ENCODE measurements at regions not wholly inside any gene's neighbourhood (a gene's known extent, or its start where the extent isn't known, plus 50 kb on each side); places are given as distances from the start of the nearest gene placed in this dataset.
"Not testable (repeated sequence)": the region's sequence is repeated elsewhere in the genome, so short reads cannot be mapped to it uniquely, and the experiment has no call there.

DNA sequence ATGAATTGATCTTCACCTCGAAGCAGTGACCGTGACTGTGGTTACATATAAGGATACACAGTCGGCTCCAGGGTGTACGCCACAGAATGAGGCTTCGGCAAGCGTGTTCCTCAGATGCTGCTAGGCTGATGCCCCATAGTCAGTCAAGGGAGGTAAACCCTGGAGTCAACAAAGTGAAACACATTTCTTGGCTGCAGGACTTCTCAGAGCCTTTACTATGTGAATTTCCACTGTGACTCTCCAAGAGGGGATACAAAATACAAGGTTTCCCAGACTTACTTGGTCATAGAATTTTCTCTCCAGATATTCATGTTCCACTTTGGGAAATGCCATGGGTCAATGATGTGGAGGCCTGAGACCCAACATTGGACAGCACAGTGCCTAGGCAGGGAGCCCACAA is 260.6 kb downstream of the BCL11B start:
- no peak for DNase-seq

DNA sequence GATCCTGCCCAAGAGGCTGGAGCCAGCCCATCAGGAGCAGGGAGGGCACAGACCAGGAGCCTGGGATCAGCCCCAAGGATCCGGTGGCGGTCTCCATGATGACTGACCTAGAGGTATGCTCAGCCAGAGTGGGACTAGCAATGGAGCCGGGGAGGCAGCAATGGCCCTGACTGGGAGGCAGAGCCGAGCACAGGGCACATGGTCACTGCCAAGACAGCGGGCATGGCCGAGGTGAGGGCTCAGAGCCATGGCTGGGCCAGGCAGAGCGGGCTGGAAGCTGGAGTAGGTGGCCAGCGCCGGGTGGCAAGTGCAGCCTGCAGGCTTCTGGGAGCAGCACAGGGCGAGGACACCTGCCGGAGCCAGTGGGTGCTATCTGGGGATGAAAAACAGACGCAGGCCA is 259.3 kb downstream of the BCL11B start:
- no peak for DNase-seq

DNA sequence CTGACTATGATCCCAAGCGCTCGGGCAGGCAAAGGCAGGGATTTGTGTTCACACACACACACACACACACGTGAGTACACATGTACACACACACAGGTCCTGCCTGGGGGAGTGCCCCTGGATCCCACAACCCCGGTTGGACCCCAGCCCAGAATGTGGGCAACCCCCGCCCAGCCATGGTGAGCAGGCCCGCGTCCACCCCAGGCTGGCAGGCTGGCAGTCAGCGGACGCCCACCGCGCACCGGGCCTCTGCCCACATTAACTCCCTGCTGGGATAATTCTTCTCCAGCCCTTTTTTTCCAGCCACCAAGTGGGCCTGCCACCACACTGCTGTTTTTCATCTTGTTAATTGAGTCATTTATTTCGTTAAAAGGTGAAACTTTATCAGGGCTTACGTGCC is 256.2 kb downstream of the BCL11B start:
- DNase-seq: no peak

DNA sequence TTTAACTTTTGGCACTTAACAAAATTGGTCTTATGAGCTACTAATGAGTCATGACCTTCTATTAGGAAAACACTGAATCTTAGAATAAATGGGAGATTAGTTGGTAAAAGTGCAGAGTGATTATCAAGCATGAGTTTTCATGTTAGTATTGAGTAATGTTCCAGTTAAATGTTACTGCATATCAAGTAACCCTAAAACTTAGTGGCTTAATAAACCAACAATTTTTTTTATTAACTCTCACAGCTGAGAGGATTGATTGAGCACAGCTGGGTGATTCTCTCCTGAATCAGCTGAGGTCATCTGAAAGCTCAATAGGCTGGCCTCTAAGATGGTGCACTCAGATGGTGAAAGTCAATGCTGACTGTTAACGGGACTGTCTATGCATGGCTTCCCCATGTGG is 248.6 kb downstream of the BCL11B start:
- DNase-seq: no peak

DNA sequence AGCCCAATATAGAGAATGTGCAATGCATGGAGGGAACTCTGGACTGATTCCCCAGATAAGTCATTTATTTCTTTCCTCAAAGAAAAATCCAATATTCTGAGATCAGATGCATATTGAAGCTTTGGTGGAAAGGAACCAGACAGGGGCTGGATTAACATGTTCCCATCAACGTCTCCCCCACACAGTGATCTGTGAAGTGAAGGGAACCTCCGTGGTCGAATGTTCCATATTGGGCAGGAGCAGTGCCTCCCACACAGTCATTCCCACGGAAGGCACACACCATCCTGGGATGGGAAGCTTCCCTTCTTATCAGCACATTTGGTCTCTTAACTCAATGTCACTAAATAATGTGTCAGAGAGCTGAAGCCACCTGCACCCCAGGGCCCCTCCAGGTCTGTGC is 247.1 kb downstream of the BCL11B start:
- no peak for DNase-seq

DNA sequence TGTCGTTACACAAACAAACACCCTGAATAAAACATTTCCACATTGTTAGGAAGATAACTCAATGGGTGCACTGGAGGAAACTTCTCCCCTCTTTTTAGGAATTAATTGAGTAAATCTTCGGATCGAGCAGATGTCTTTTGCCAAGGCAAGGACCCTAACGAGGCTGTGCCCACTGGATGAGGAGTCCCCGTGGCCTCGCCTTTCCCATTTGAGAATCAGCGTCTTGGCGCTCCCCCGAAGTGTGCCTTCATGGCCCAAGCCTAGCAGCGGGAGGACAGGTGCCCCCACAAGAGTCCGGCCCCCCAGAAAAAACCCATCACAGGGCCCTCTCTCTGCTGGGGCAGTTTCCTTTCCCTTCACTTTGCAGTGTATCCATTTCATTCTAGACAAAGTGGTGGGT is 246.6 kb downstream of the BCL11B start:
- DNase-seq: no peak

DNA sequence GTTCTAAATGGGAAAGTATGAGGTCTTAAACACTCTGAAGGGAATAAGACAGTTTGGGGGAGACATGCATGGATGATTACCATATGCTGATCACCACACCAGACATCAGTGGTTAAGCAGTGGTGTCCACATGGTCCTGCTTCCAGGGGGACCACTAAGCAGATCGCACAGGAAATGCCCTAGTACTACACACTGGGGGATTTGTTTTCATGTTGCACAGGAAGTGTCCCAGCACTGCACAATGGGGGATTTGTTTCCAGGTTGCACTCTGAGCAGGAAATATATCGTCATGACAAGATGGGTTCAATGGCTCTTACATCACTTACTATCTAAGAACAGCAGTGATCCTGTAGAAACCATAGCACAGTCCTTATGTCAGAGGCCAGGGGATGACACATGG is 245.5 kb downstream of the BCL11B start:
- DNase-seq: peak; percentile 17

DNA sequence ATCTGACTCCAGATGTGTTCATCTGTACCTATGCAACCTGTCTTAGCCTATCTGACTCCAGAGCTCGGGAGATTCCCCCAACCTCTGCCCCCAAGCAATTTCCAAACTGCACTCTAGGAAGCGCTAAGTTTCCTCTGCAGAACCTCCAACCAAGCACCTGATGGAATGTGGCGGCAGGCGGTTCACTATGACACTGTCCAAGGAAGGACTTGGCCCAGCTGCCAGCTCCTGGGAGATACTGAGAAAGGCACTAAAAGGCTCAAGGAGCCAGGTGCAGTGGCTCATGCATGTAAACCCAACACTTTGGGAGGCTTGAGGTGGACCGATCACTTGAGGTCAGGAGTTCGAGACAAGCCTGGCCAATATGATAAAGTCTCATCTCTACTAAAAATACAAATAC is 244.0 kb downstream of the BCL11B start:
- no peak for DNase-seq

DNA sequence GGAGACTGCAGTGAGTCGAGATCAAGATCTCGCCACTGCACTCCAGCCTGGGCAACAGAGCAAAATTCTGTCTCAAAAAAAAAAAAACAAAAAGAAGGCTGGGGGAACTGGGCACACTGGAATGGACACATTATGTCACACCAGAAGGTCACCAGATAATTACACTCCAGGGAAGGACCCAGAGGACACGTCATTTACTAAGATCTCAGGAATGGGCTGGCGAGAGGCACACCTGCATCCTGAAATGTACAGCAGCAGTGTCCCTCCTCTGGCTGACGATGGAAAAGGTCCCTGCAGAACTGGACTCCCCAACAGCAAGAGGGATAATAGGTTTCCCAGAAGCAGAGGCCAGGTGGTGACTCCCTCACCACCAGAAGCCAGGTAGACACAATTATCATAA is 243.5 kb downstream of the BCL11B start:
- DNase-seq: no peak

DNA sequence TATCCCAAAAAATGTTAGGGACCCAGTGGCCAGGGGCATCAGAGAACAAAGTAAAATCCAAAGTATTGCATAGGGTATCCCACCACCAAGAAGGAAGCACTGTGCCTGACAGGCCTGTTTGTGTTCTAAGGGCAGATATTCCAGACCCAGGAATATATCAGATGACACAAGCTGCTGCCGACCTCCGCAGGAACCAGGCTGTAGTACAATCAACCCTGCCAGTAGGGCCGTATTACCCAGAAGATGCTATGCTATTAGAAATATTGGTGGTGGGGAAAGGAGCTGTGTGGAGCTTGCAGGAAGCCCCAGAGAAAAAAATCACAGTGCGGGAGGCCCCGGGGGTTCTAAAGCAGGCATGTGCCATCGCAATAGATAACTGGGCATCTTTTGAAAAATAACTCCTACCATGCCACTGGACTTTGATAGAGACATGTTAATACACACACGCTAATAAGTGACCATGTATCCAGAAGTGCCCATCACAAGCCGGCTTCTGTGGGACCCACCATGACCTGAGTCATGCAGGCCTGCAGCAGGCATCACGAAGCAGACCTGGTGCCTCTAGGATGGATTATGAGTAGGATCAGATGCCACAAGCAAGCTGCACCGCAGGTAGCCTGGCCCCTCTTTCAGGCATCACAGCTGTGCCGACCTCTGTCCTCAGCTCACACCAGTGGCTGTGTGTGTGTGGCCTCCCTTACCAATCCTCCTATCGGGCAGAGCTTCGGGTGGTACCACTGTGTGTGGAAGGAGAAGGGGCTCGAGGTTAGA is 242.7 kb downstream of the BCL11B start:
- DNase-seq: no peak

DNA sequence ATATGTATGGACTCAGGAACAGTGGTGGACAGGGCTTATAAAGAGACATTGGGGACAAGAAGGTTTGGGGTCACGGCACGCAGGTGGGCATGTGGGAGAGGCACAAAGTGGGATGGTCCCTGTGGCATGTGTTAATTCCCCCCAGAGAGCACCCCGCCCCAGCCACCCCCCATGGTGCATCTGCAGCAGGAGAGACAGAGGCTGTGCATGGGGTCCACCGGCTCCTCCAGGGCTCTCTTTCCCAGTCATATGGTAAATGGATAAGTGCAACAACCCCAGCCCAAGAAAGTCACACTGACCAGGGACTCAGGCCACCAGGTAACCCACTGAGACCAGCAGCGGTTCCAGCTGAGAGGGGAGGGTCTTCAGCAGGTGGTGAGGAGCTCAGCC is 242.1 kb downstream of the BCL11B start:
- no peak for DNase-seq

DNA sequence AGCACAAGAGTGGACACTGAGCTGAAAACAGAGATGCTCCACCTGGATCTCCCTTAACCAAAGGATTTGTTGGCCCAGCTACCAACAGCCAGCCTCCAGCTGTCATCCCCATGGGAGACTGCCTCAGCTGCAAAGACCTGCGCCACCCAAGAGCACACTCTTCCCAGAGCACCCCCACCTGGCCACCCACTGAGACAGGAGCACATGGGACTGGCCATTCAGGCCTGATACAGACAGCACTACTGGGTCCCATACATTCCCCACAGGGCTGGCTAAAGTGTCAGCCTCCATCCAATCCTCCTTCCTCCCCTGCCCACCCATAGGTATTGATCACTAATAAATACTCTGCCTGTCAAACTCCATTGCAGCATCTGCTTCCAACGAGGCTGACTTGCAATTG is 241.5 kb downstream of the BCL11B start:
- DNase-seq: no peak

DNA sequence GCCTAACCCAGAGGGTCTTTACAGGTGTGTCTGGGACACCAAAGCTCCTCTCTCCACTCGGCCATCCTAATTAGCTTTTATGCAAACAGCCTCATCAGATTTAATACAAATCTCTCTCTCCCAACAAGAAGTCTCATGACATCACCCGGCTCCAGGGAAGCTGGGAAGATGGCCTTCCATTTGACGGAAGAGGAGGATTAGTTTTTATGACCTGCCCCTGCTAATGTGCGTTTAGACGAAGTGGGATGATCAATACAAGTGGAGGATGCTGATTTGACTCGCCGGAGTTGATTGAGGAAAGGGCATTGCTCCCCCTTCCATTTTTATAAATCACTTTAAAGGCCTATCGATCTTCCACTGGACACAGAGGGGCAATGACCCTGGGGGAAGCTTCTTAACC is 239.2 kb downstream of the BCL11B start:
- DNase-seq: no peak

DNA sequence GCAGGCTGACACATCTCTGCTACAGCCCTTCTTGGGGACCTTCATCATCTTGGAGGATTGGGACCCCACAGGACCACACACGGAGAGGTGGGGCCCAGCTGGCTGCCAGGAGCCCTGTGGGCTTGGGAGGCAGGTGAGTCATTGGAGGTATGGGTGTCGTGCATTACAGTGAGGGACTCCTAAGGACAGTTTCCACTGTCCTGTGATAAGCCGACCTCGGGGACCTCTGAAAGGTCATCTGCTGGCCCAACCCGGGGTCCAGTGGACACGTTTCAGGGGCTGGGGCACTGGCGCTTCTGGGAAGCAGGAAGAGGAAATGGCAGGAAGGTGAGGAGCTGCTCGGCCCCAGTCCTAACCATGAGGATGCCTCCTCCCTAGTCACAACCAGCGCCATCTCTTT is 238.0 kb downstream of the BCL11B start:
- DNase-seq: no peak

DNA sequence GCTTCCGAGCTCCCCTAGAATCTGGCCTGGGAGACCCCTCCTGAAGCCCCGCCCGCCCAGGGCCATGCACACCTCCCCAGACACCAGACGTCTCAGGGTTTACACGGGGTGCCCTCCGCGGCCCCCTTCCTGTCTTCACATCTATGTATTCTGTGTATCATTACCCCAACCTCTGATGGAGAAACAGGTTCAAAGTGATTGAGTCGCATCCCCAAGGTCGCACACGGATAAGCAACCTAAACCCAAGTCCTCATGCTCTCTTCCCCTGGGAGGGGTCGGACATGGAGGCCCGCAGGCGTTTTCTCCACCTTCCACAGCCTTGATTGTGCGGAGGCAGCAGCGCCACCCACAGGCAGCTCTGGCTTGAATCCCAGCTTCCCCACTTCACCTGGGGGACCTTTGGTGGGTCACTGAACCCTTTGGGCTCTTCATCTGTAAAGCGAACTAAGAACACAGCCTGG is 237.3 kb downstream of the BCL11B start:
- DNase-seq: no peak

DNA sequence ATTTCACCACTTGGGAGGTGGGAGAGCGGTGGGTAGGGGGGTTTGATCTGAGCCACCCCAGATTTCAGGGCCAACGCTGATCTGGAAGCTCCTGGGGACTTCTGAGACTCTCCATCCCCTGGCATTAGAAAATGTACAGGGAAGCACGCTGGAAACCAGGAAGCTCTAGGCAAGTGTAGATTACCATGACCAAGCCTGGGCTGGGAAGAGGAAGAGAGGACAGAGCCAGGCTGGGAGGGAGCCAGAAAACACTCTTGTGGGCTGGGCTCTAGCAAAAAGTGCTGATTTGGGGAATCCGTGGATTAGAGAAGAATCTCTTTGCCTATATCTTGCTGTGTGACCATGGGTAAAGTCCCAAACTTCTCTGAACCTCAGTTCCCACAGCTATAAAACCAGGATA is 236.7 kb downstream of the BCL11B start:
- DNase-seq: no peak

DNA sequence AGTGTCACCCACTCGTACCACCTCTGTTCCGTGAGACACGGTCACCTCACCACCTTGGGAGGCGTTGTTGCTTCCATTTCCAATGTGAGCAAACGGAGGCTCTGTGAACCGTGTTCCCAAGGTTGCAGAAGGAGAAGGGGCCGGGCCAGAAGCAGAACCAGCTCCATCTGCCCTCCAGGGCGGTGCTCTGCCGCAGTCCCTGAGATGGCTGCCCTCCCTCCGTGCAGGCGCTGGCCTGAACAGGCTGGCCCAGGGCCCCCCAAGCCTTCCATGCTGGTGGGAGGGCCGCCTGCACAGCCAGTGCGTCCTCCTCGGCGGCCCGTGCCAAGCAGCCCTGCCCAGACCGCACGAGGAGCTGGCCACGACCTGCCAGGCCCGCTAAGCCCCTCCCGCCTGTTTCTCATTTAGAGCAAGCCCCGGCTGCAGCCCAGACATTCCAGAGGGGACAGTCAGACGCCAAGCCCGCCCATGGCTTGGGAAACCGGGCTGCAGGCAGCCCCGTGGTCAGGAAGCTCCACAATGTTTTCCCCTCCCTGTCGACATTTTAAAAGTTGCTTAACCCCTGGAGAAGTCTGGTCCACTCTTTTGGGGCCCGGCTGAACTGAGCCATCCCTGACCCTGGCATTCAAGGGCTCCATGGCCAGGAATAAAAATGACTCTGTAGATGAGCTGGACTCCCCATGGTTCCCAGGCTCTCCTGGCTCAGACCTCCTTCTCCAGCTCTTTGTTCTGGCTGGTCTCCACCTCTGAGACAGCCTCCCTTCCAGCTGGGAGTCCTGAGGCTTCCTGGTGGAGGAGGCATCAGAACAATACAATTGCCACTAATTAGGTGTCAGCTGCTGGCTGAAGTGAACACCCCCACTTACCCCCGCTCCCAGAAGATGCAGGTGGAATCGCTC is 236.0 kb downstream of the BCL11B start:
- no peak for DNase-seq

DNA sequence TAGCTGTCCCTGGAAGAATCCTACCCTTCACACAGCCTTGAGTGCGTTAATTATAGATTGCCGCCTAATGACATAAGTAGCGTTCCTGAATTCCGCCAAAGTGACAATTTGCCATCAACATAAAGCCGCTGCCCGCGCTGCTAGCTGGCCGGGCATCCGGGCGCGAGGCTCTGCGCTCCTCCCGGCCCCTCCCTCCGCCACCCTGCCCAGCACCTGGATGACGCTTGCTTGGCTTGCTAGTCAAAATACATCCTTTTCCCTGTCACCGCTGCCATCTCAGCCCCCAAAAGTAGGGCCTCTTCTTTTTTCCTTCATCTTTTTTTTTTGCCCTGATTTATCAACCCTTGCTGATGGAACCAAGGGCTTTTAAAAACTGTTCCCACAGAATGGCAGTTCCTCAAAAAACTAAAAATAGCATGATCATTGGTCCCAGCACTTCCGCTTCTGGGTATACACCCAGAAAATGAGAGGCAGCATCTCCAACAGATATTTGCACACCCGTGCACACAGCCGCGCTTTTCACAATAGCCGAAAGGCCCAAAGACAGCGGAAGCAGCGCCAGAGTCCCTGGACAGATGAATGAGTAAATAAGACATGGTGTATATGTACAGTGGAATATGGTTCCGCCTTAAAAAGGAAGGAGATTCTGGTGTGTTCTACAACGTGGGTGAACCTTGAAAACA is 235.2 kb downstream of the BCL11B start:
- DNase-seq: no peak

DNA sequence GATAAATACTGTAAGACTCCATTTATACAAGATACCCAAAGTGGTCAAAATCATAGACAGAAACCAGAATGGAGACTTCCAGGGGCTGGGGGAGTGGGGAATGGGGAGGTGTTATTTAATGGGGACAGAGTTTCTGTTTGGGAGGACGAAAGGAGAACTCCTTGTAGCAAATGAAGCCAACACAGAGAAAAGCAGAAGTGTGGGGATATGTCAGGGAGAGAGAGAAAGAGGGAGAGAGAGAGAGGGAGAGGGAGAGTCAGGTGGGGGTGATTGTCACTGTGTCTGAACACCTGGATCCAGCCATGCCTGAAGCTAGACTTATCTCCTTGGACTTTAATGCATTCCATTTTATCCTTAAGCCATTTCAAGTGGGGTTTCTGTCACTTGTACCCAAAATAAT is 234.7 kb downstream of the BCL11B start:
- not testable (repeated sequence) for DNase-seq

DNA sequence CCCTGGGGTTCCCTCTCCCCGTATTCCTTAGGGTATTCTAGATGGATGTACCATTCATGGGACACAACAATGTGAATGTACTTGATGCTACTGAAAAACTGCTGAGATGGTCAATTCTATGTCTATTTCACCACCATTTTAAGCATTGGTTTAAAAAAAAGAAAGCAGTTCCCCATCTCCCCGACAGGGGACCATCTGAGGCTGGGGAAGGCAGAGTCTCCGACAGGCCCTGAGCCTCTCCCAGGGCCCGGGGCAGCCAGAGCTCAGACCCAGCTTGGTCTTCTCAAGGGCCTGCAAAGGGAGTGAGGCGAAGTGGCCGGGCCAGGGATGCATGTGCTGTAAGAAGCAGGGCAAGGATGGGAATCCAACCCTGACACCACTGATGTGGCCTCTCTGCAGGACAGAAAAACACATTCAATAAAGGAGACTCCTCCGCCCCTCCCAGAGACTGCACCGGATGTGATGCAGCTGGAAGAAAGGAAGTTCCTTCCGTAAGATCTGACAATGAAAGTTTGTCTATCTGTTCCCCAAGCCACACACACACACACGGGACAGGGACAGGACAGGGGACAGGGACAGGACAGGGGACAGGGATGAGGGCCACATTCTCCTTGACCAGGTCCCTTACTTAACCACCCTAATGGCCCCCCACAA is 234.1 kb downstream of the BCL11B start:
- DNase-seq: no peak

DNA sequence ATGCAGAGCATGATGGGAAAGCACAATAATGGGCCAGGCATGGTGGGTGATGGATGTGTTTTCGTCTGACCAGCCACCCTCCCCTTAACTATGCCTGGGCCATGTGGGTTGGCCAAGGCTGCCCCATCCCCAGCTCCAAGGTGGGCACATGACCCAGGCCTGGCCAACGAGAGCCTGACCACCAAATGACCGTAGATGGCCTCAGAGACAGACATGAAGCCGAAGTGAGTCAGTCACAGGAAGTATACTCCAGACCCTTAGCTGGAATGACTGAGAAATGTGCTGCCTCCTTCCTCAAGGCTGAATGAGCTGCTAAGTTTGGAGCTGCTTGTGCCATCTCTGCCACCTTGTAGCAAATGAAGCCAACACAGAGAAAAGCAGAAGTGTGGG is 233.6 kb downstream of the BCL11B start:
- no peak for DNase-seq

DNA sequence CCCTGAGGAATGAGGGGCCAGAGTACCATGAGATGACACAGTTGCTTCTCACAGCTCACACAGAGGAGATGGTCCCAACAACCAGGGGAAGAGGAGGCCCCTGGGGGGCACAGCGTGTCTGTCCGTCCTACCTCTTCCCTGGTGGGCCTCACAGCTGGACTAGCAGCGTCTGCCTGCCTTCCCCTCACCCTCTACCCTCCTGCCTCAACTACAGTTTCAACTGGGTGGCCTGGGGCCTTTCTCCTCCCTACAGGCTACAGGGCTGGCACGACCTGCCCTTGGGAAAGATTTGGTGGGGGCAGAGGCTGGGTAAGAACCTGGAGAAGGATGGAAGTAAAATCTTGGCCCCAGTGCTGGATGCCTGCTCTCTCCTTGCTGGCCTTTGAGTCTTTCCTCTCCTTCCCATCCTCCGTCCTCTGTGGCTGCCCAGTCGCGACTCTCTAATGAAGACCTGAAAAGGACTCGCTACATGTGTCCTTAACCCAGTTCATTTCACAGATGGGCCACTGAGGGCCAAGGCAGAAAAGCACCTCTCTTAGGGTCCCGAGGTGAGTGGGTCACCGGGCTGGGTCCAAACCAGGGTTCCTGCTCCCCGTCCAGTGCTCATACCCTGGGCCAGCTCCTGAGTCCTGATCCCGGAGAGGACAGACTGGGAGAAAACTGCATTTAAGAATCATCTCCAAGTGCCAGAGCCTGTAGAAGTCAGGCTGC is 232.5 kb downstream of the BCL11B start:
- DNase-seq: no peak

DNA sequence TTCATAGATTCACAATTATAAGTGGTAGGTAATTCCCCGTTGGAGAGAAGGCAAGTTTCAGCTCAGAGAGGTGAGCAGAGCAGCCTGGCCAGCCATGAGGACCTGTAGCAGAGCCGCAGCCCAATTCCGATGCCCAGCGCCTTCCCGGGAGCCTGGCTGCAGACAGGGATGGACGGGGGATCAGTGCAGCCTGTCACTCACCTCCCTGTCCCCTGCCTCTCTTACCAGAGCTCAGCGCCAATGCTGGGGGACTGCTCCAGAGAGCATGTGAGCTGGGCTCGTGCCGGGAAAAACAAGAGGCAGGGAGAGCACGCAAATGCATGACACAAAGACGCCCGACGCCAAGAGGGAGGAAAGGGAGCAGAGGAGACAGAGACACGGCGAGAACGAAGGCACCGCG is 231.9 kb downstream of the BCL11B start:
- DNase-seq: no peak

Data from stimulated activated CD4-positive, alpha-beta T cell treated with anti-CD3 and anti-CD28 coated beads, Interleukin-4, amount 100 ng/mL, for 24 hours (primary cell).